HG03460 (cell line): ENCODE measurements at regions not wholly inside any gene's neighbourhood (a gene's known extent, or its start where the extent isn't known, plus 50 kb on each side); places are given as distances from the start of the nearest gene placed in this dataset.

Experiments used
- ATAC-seq: cut with Tn5 transposase; IDR thresholded peaks from one replicate; pipeline ENCODE4 v1.9.1; 2021; ENCODE audit not compliant: unreplicated experiment

- no peak for ATAC-seq
Measured at GRCh38 chr1:239779962-239780361, 311.7 kb upstream of the FMN2 start.

GRCh38 chr1:239784896-239785295, 306.8 kb upstream of the FMN2 start:
- ATAC-seq, result no peak

- ATAC-seq, result no peak
Measured at GRCh38 chr1:239785576-239785975, 306.1 kb upstream of the FMN2 start.

- no peak for ATAC-seq
Measured at GRCh38 chr1:239786464-239786863, 305.2 kb upstream of the FMN2 start.

DNA sequence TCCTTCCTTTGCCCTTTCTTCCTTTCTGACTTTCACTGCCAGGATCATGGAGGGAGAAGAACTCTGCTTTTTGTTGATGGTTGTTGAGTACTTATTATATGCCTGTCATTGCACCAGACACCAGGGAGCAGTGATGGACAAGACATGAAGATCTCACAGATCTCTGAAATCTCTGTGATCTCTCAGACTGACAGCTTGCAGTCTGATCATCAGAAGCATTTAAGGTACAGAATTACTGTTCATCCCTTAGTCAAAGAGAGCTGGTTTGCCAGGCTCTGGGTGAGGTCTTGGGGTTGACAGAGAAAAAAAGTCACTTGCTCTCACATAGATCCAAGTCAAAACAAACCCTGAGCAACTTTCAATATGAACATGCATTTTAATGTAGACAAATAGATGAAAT, 299.5 kb upstream of the FMN2 start:
- ATAC-seq, result no peak

DNA sequence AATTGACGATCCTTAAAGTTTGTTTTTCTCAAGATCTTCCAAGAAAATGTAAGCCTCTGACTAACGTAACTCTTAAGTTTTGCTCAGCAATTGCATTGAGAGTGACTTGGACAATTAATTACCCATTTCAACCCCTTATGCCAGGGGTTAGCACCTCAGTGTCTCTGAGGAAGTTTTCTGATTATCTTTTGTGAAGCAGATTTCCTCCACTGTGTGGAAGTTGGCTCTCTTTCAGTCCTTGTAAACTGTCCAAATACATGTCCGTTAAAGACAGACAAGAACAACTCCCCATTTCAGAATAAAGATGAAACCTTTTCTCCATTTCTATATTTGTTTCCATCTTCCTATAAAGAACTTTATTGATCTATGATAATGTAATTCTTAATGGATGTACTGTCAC, 296.4 kb upstream of the FMN2 start:
- ATAC-seq, result no peak

GRCh38 chr1:239799617-239800016, 292.1 kb upstream of the FMN2 start:
- ATAC-seq, result no peak

GRCh38 chr1:239800861-239801260, 290.8 kb upstream of the FMN2 start:
- ATAC-seq, result no peak

DNA sequence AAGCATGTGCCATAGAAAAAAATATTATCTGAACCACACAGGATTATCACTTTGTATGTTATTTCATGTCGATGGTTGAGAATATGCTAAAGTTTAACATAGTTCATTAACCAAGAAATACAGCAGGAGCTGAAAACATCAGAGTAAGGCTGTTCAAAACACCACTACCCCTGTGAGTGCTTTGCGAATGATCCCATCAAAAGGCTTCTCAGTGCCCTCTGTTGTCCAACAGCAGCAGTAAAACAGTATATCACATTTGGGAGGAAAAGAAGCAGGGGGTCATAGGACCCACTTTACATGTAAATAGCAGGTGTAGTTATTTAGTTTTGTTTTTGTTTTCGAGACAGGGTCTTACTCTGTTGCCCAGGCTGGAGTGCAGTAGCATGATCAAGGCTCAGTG, 289.4 kb upstream of the FMN2 start:
- no peak for ATAC-seq

- ATAC-seq, result no peak
Measured at GRCh38 chr1:239803781-239804180, 287.9 kb upstream of the FMN2 start.

DNA sequence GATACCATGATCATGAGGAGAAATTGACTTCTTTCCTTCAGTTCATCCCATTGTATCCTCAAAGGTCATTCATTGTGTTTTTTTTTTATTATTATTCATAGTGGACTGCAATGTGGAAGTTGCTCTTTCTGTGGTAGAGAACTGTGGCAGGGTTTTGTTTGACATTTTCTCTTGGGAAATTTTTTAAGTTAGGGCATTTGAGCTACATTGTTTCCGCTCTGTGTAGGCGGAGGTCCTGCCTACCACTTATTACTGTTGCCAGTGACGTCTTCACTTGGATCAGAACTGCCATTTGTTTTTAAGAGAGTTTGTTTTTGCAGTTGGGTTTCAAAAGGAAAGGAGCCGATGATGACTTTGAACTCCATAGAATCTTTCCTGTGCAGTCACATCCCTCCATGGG, 287.4 kb upstream of the FMN2 start:
- no peak for ATAC-seq

GRCh38 chr1:239805042-239805441, 286.6 kb upstream of the FMN2 start:
- ATAC-seq, result no peak

DNA sequence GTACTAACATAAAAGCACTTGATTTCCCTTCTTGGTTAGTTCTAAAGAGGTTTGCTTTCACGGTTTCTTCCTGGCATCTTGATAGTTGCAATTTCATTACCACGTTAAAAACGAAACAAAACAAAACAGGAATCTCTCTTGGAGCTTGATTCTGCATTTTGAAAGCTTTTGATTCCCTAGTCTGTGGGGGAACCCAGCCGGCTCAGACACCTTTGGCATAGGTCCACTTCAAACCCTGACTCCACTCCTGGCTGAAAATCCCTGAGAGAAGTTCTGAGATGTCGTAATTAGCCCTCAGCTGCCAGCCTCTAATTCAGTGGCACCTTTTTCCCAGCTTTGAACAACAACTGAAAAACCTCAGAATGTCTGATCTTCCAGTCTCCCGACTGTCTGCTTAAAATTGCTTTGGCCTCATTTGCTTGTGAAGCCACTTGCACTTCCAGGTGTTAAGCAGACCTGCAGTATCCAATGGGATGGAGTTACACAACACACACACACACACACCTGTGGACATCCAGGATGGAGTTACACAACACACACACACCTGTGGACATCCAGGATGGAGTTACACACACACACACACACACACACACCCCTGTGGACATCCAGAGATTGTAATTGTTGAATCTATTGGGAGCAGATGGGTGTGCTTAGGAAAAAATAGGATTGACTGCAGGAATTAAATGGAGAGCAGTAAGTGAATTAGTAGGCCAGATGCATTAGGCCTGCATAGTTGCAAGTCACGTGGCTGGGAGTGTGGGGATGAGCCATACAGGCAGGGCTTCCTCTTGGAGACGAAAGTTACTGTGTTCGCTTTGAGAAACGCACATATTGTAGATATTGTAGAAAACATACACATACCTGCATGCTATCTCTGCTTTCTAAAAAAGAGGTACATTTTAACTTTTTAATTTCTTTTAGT, 285.6 kb upstream of the FMN2 start:
- ATAC-seq, result no peak

- no peak for ATAC-seq
Measured at GRCh38 chr1:239806897-239807296, 284.8 kb upstream of the FMN2 start.

DNA sequence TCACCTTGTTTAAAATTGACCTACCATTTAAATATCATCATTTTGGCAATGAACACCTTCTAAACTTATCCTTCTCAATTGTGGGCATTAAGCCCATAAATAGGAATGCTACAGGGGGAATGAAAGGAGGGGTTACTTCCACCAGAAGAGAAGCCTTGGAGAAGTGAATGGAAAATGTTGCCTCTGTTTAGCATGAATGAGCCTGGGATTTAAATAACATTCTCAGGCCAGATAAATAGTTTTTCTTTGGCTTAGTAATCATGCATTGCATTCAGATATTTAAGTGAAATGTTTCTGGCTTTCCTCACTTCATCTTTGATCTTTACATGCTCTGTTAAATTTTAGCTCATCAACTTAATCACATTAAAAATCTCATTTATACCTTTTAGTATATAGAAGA, 284.3 kb upstream of the FMN2 start:
- no peak for ATAC-seq

DNA sequence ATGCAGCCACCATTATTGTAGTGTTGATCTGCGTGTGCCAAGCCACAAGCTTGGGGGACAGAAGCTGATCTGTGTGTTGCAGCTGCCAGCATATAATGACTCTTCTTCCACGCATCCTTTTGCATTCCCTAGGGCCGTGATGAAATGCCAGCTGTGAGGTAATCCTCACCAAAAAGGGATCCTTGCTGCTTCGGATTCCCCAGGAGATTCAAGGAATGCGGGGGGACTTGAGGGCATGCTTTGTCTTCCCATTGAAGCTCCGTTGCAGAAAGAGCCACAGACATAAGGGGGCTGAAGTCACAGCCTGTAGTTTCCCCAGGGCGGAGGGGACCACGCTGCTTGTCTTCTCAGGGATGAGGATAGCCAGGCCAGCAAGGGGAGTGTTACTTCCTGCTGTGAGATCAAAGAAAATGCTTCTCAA, 281.6 kb upstream of the FMN2 start:
- no peak for ATAC-seq

DNA sequence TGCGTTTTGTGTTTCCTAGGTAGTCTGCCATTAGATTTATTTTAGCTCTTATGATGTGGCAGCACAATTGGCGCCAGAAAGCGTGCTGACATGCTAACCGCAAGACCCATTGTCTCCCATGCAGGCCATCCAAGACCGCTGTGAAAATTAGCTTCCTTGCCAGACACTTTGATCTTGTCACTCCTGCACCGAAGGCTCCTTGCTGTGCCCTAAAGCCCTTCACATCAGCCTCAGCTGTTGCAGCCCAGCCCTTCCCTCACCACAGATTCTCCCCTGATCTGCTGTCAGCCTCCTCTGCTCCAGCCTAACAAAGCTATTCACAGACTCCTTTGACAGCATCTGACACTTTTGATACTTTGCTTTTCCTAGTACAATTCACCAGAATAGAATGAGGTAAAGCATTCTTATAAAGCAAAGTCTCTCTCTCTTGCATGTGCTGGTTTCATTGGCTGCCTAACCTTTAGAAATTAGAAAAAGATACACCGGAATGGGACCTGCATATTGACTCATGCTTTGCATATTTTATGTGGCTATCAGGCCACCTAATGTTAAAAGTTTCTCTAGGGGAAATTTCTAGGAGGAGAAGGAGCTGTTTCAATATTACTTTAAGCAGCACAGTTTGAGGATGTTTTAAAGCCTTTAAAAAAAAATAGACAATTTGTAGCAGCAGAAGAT, 280.3 kb upstream of the FMN2 start:
- ATAC-seq, result no peak

GRCh38 chr1:239812580-239812979, 279.1 kb upstream of the FMN2 start:
- no peak for ATAC-seq

GRCh38 chr1:239814306-239814881, 277.3 kb upstream of the FMN2 start:
- ATAC-seq, result no peak

- no peak for ATAC-seq
Measured at GRCh38 chr1:239815074-239815473, 276.6 kb upstream of the FMN2 start.

DNA sequence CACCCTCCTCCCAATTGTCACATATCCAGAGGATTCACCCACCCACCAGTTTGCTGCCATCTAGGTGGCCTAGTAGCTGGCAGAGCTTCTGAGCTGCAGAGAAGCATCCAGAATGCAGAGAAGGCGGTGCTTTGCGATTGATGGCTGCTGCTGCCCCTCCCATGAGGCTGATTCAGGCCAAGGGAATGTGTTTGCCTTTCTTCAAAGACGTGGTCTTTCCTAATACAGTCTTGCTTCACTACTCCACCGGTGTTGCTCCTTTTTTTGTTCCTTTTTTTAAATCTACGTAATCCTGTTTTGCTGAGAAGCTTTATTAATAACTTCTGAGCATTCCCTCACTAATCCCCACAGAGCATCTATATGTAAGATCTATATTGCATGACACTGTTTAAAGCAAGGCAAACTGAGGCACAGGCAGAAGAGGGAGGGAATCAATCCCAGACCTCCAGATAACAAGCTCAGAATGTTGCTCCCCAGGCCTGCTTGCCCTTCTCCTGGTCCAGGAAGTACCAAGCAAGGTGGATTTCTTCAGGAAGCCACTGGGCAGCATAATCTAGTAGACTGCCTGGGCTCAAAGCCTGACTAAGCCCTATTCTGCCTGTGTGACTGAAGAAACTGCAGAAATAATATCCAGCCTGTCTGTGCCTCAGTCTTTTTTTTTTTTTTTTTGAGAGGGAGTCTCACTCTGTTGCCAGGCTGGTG, 275.5 kb upstream of the FMN2 start:
- ATAC-seq, result no peak
